Gastrocnemius medialis (tissue), 4 donors: ENCODE measurements at regions not wholly inside any gene's neighbourhood (a gene's known extent, or its start where the extent isn't known, plus 50 kb on each side); places are given as distances from the start of the nearest gene placed in this dataset.

Experiments
- ATAC-seq, 2 donors: fragments of 150-250 bp; one replicate each; pipeline ENCODE4 v1.9.1; 2016
- DNase-seq, 2 donors: peaks; one replicate each; pipeline ENCODE4 v3.0.0-alpha.2; 2019
- H3K27ac ChIP-seq, 4 donors: fragments of 200-600 bp; sonication (generic); 1 replicate in 1 of 4; 2 replicates in 3 of 4; pipeline ENCODE4 v1.5.1; 2016 to 2018; ENCODE audit warnings: mild to moderate bottlenecking in 2 of 4, moderate library complexity in 1 of 4
- H3K27me3 ChIP-seq, 3 donors: fragments of 200-600 bp; sonication (generic) in 2 of 3; 1 replicate in 1 of 3; 2 replicates in 2 of 3; pipeline versions ENCODE4 v1.5.1 to v1.6.0; 2016 to 2019; ENCODE audit warnings: mild to moderate bottlenecking in 1 of 3, moderate library complexity in 1 of 3
- H3K36me3 ChIP-seq, 2 donors: fragments of 200-600 bp; sonication (generic) in 1 of 2; one replicate each; pipeline ENCODE4 v1.5.1; 2017 to 2018
- H3K4me1 ChIP-seq, 2 donors: fragments of 200-600 bp; sonication (generic) in 1 of 2; one replicate each; pipeline ENCODE4 v1.5.1; 2016 to 2017; ENCODE audit warnings: mild to moderate bottlenecking in 2 of 2
- H3K4me3 ChIP-seq, 4 donors: fragments of 200-600 bp; sonication (generic) in 3 of 4; 1 replicate in 1 of 4; 2 replicates in 3 of 4; pipeline ENCODE4 v1.5.1; 2016 to 2019; ENCODE audit warnings: mild to moderate bottlenecking in 2 of 4
- H3K9me3 ChIP-seq, 3 donors: fragments of 200-600 bp; sonication (generic) in 2 of 3; 1 replicate in 1 of 3; 2 replicates in 2 of 3; pipeline ENCODE4 v1.5.1; 2016 to 2019
- POLR2A ChIP-seq, 2 donors: fragments of 450-650 bp; IDR thresholded peaks; one replicate each; pipeline ENCODE4 v1.6.1; 2017; ENCODE audit warnings: antibody characterized with exemption in 2 of 2, mild to moderate bottlenecking in 2 of 2, moderate library complexity in 2 of 2
- in situ Hi-C, 4 donors: fragments of 200-750 bp; cut with MboI; loops; one replicate each; pipeline versions ENCODE4 v1.15.0 to v1.8.0; 2017; ENCODE audit warnings: low sequenced_read_pairs in 4 of 4
- intact Hi-C: fragments of 100-400 bp; cut with DNase I; formaldehyde crosslinking; loops from one replicate; pipeline ENCODE4 v1.15.1; 2023; ENCODE audit warnings: low total_unique reads
- TF ChIP-seq, protein P1 (sequence below), 5 experiments: fragments of 450-650 bp in 3 of 5; fragments of 200-600 bp in 2 of 5; sonication (generic) in 2 of 5; IDR thresholded peaks in 4 of 5; conservative IDR thresholded peaks in 1 of 5; 1 replicate in 4 of 5; 2 replicates in 1 of 5; pipeline ENCODE4 v1.5.1; 2016 to 2019; ENCODE audit warnings: antibody characterized with exemption in 5 of 5, mild to moderate bottlenecking in 3 of 5, moderate library complexity in 3 of 5

GRCh38 chr3:27574438-27574795, 90.2 kb upstream of the SLC4A7 start:
- Histone ChIP-seq H3K9me3 (no peaks in the 10 kb centered on the region), H3K4me1 (no peaks in the 10 kb centered on the region), H3K27me3 (no peaks in the 10 kb centered on the region), H3K4me3 (no peak overlapping the region), H3K36me3 (no peaks in the 10 kb centered on the region), H3K27ac (no peak overlapping the region)
- DNase-seq (no peak), ATAC-seq (no peak)
- intact Hi-C loops: no loop called here
- in situ Hi-C loops: no loop called here
- TF ChIP-seq, protein P1, sequence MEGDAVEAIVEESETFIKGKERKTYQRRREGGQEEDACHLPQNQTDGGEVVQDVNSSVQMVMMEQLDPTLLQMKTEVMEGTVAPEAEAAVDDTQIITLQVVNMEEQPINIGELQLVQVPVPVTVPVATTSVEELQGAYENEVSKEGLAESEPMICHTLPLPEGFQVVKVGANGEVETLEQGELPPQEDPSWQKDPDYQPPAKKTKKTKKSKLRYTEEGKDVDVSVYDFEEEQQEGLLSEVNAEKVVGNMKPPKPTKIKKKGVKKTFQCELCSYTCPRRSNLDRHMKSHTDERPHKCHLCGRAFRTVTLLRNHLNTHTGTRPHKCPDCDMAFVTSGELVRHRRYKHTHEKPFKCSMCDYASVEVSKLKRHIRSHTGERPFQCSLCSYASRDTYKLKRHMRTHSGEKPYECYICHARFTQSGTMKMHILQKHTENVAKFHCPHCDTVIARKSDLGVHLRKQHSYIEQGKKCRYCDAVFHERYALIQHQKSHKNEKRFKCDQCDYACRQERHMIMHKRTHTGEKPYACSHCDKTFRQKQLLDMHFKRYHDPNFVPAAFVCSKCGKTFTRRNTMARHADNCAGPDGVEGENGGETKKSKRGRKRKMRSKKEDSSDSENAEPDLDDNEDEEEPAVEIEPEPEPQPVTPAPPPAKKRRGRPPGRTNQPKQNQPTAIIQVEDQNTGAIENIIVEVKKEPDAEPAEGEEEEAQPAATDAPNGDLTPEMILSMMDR (IDR thresholded peaks at IDR 0.05 in 4 of 5, conservative IDR thresholded peaks at IDR 0.05 in 1 of 5): no peak

DNA sequence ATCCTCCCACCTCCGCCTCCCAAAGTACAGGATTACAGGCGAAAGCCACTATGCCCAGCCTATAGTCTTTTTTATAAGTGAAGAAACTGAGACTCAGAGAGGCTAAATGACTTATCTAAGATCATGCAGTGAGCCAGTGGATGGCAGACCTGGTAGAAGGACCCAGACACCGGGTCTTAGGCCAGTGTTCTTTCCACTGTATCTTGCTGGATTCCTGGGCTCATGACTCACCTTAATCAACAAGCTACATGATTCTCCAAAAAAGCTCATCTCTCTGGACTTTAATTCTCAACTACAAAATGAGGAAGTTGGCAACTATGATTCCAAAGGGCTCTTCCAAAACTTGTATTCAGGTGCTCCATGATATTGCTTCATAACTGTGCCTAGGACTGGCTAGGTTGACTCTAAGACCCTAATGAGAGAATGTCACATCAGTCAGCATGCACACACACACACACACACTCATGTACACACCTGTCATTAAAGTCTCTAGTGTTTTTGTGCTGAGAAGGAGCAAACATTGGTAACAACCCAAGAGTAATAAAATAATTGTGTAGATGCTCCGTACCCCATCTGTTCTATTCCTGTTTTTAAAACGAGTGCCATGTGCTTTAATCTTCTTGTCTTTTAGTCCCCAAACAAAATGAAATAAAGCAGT, 89.7 kb upstream of the SLC4A7 start:
- no peak for ATAC-seq
- intact Hi-C loops (no loop called here), in situ Hi-C loops (no loop called here)
- H3K36me3 ChIP-seq: no peaks in the 10 kb centered on the region
- H3K27ac ChIP-seq: no peak overlapping the region
- TF ChIP-seq, protein P1 (IDR thresholded peaks at IDR 0.05 in 4 of 5, conservative IDR thresholded peaks at IDR 0.05 in 1 of 5): no peak
- TF ChIP-seq POLR2A (IDR thresholded peaks at IDR 0.05): no peak
- no peaks in the 10 kb centered on the region for H3K4me1 ChIP-seq
- H3K27me3 ChIP-seq: no peaks in the 10 kb centered on the region
- H3K9me3 ChIP-seq: no peaks in the 10 kb centered on the region
- no peak for DNase-seq
- H3K4me3 ChIP-seq: no peak overlapping the region

DNA sequence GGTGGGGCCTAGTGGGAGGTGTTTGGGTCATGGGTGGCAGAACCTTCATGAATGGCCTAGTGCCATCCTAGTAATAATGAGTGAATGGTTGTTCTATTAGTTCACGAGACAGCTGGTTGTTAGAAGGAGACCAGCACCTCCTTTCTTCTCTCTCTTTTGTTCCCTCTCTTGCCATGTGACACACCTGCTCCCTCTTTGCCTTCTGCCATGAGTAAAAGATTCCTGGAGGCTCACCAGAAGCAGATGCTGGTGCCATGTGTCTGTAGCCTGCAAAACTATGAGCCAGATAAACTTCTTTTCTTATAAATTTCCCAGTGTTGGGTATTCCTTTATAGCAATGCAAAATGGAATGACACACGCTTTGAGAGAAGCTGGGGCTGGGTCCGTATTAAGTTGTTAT, 89.0 kb upstream of the SLC4A7 start:
- intact Hi-C loops (no loop called here), in situ Hi-C loops (no loop called here)
- H3K27ac ChIP-seq: no peak overlapping the region
- no peak for ATAC-seq
- TF ChIP-seq, protein P1 (IDR thresholded peaks at IDR 0.05 in 4 of 5, conservative IDR thresholded peaks at IDR 0.05 in 1 of 5): no peak
- no peak for TF ChIP-seq POLR2A (IDR thresholded peaks at IDR 0.05)
- no peaks in the 10 kb centered on the region for H3K4me1 ChIP-seq
- no peak overlapping the region for H3K4me3 ChIP-seq
- no peaks in the 10 kb centered on the region for H3K27me3 ChIP-seq
- H3K9me3 ChIP-seq: no peaks in the 10 kb centered on the region
- no peak for DNase-seq
- H3K36me3 ChIP-seq: no peaks in the 10 kb centered on the region

- no peaks in the 10 kb centered on the region for H3K27me3 ChIP-seq
- no peaks in the 10 kb centered on the region for H3K36me3 ChIP-seq
- DNase-seq (no peak), ATAC-seq (no peak)
- intact Hi-C loops (no loop called here), in situ Hi-C loops (no loop called here)
- H3K4me3 ChIP-seq: no peak overlapping the region
- H3K27ac ChIP-seq: no peak overlapping the region
- H3K9me3 ChIP-seq: no peaks in the 10 kb centered on the region
- H3K4me1 ChIP-seq: no peaks in the 10 kb centered on the region
- TF ChIP-seq POLR2A (IDR thresholded peaks at IDR 0.05): no peak
- TF ChIP-seq, protein P1 (IDR thresholded peaks at IDR 0.05 in 4 of 5, conservative IDR thresholded peaks at IDR 0.05 in 1 of 5): no peak
These were observed 87.2 kb upstream of the SLC4A7 start for GRCh38 chr3:27571345-27571744.
